GM18519 (cell line): ENCODE measurements at regions not wholly inside any gene's neighbourhood (a gene's known extent, or its start where the extent isn't known, plus 50 kb on each side); places are given as distances from the start of the nearest gene placed in this dataset.
"Not testable (repeated sequence)": the region's sequence is repeated elsewhere in the genome, so short reads cannot be mapped to it uniquely, and the experiment has no call there.

Experiments
- ATAC-seq: cut with Tn5 transposase; IDR thresholded peaks from one replicate; pipeline ENCODE4 v1.9.1; 2021; ENCODE audit warnings: mild to moderate bottlenecking, moderate library complexity; ENCODE audit not compliant: unreplicated experiment, low FRiP score

DNA sequence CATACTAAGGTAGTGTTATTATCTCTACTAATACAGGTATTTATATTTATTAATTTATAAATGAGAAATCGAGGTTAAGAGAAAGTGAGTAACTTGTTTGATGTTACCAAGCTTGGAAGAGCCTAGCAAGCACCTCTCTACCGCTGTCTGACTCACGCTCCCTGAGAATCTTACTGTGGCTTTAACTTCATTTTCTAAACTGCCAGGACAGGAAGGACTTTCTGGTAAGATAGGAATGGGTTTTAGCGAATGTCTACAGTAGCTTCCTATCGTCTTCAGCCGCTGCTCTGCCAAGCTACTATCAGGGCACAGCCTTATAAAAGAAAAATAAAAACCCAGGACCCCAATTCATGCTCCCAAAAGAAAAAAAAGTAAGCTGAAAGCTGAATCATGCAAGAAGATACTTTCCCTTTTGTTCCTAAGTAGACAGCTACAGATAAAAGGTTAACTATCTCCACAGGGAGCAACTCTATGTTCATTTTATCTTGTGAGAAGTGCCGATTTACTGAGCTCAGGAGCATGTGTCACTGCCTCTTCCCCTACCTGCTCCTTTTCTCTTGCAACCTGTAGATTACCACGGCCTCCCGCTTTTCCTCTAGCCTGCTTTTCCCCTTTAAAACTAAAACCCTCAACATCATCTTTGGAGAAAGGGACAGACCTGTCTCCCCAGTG, 60.2 kb downstream of the THNSL1 start:
- no peak for ATAC-seq

DNA sequence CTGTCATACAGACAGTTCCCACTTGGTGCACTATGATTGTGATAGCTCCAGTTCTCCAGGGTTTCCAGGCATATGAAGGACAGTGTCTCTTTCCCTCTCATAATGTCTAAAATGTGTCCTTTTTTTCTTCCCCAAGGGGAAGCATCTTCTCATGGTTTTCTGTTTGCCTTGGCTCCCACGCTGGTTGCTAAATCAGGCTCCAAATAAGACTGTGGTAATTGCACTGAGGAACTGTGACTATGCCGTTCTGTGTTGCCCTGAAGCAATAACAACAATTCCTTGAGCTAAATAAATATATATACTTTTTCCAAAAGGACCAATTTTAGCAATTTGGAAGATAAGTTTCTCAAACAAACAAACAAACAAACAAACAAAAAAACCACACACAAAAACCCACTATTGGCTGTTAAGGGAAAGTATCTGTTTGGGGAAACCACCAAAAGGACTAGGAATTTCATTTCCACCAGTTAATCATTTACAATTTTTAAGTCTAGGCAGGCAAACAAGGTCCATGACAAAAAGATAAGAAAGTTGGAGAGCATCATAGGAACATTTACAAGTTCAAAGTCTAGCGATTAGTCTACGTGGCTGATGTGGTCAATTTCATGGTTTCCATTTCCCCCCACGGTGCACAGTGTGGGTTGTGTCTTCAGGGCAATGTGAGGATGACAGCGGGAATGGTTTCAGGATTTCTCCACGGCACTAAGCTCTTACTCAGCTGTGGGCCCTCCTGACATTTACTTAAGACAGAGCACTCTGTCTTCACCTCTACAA, 62.4 kb downstream of the THNSL1 start:
- ATAC-seq, result no peak

DNA sequence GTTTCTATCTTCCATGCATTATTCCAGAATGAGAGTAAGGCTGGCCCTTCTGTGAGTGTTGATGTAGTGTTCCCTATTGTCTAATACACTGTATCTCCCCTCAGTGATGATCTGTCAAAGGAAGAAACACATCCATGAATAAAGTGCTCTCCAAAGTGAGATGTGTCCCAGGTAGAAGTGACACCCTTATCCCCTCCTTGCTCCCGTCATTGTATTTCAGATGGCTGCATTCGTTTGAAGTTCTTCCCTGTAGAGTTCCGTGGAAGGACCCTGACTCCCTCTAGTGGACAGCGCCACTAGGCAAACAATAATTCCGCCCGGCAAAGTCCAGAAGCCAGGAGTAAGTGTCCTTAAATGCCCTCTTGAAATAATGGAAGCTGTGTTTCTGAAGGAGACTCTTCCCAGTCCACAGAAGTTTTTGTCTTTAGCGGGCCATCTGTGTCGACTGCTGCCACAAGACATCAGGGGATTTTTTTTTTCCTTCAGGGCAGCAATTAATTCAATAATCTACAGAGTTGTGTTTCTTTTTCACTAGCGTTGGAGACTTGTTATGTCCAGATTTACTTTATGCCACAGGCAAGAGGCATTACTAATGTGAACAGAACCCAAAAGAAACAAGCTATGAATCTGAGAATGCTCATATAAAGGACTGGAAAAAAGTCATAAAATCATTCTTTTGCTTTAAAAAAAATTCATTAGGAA, 64.6 kb downstream of the THNSL1 start:
- peak; percentile 63 for ATAC-seq

DNA sequence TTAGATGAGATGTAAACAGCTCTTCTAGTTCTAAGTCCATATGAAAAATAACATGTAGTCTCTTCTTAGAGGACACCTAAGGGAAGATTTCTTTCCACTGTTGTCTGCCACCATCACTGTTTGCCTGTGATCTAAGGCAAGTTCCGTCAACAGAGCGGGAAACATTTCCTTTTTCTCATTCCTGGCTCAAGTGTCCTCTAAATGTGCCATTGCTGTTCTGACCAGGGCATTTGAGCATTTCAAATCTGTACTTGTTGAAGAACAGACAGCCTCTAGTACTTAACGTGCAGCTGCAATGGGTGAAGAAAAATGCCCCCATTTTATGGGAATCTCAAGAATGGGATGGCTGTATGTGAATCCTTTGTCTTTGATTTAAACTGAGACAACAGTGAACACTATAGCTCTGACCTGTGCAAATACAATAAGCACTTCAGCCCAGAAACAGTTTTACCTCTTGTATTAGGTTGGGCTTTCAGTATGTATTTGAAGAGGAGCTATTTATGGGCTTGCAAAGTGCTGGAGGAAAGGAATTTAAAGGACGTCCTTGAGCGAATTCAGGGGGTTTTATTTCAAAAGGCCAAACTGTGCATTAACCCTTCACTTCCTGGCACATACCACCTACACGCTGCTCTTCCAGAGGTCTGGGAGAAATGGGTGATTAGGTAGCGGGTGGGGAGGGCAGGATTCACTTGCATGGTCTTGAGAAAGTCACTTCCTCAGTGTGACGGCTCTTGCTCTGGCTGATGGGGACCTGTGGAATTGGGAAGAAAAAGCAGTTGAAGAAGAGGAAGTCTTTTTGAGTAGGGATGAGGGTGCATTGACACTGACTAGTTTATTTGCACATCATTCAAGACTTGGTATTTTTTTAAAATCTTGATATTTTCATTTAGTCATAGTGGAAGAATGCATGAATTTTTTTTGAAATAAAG, 66.1 kb downstream of the THNSL1 start:
- no peak for ATAC-seq

DNA sequence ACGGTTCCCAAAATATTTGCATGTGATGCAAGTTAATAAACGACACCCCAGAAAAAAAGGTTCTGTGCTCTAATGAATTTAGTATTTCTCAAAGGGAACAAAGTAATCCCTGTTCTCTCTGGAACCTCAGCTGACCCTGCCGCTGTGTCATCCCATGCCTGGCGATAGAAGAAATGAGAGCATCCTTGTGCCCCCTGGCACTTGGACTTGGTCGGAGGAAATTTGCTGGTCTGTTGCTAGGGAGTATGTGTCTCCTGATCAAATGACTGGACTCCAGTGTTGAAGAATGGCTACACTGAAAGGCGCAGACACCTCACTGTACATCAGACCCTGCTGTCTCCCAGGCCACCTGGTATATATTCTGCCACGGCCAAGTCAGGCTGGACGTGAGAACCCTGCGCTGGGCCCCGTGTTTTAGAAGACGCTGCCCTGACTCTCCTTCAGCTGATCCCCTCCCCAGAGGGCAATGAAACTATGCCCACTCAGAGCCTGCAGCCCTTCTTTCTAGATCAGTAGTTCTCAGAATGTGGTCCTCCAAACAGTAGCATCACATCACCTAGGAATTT, 67.2 kb downstream of the THNSL1 start:
- no peak for ATAC-seq

DNA sequence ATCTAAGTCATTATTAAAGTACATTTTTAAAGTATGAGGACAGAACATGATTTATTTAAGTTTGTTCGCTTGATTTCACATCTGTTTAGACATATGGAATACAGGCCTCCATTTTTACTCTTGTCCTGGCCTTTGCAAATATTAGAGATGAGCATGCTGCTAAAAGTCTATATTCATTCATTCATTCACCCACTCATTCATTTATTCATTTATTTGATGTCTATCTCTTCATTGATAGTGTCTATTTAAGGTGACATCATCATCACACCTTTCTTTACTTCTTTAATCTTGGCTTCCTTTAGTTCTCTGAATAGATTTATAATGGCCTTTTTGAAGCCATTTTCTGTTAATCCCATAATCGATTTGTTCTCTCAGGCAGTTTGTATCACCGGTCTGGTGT, 68.0 kb downstream of the THNSL1 start:
- ATAC-seq, result no peak

DNA sequence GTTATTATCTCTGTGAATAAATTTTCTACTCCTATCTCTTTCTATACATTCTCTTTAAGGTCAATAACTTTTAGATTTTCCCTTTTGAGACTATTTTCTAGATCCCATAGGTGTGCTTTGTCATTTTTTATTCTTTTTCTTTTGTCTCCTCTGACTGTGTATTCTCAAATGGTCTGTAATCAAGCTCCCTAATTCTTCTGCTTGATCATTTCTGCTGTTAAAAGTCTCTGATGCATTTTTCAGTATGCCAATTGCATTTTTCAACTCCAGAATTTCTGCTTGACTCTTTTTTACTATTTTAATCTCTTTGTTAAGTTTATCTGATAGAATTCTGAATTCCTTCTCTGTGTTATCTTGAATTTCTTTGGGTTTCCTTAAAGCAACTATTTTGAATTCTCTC, 78.2 kb downstream of the THNSL1 start:
- no peak for ATAC-seq

DNA sequence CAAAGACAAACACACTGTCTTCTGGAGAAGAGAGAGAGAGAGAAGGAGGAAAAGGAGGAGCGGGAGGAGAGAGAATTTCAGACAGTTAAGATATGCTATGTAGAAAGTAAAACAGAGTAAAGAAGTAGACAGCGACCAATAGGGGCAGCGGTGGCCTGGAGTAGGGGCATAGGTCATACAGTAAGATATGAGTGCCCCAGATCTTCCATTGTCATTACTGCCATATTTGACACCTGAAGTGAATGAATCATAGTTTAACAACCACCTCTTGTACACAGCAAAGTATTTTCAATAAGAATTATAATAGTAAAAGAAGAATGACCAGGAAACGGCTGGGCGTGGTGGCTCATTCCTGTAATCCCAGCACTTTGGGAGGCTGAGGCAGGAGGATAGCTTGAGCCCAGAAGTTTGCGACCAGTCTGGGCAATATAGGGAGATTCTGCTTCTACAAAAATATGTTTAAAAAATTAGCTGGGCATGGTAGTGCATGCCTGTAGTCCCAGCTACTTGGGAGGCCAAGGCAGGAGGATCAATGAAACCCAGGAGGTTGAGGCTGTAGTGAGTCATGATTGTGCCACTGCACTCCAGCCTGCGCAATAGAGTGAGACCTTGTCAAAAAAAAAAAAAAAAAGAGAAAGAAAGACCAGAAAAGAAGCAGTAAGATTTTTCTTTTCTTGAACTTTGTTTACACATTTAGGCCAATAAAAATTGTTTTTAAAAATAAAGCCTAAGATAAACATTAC, 77.0 kb upstream of the GPR158 start:
- ATAC-seq, result no peak

DNA sequence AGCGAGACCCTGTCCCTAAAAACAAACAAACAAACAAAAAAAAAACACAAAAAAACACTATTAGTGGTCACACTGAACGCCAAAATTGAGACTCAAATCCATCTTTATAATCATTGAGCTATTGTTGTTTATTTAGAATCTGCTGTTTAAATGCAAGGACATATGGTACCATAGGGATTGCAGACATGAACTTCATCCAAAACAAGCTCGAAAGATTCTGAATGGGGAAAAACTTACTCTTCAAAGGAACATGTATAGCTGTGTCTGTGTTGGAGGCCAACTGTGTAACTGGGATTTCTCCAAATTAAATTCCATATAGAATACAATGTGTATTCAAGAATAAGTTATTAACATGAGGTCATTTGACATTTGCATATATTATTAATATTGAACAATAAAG, 74.7 kb upstream of the GPR158 start:
- ATAC-seq, result no peak

DNA sequence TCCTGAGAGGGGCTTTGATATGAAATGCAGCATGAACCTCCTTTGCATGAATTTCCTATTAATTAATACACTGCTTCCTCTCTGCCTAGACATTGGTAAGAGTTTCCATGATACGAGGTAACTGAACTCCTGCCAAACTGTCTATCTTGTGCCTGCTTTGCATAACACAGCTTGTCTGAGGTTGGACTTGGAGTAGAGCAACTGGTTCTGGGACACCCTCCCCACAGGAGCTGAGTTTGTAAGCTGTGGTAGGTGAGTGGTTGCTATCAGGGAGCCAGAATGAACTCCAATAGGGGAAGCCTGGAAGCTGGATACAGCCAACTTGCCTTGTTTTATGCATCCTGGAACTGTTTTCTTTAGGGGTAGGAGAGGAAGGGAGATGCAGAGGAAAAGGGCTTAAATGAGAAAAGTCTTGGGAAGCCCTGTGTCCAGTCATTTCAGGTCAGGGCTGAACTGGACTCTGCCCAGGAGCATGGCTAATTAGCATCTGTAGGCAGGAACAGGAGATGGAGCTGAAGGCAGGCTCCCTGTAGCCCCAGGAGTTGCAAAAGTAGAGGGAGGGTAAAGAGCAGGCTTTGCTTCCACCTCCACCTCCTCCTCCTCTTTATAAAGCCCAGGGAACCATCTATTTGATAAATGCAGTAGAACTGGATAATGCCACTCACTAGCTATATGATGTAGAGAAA, 73.2 kb upstream of the GPR158 start:
- ATAC-seq, result no peak

DNA sequence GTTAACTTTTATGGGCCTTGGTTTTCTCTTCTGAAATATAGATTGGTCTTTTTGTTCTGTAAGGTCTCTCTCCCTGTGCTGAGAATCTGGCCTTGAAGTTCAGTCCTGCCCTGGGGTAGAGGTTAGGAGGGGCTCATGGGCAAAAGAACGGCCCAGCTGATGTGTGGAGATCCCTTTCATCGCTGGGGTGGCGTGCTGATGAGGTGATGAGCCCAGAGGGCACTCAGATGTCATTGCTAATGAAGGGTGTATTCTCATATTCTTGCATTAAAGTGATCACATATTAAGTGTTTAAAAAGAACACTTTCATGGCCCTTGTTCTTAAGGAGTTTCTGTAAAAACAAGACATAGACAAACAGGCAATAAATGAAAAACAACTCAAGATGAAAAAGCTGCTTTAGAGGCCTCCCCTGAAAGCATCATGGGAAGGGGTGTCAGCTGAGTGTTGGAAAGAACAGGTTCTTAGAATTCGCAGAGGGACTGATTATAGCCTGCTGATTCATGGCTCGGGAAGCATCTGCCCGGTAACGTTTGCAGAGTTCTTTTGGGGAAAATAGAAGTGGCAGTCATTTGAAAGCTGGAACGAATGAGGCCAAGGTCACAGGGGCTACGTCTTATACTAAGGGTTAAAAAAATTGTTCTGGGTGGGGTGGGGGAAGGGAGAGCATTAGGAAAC, 72.5 kb upstream of the GPR158 start:
- no peak for ATAC-seq

DNA sequence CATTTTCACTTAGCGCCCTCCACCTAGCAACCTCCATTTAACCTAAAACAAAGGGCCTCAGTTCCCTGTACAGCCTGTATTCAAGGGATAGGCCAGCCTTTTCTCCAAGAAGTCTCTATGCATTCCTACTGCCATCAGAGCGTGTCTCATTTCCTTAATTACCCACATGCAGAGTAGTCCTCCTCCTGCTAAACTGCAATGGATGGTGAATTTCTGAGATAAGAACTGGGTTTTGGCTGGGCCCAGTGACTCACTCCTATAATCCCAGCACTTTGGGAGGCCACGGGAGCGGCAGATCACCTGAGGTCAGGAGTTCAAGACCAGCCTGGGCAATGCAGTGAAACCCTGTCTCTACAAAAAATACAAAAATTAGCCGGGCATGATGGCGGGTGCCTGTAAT, 71.1 kb upstream of the GPR158 start:
- ATAC-seq, result no peak

DNA sequence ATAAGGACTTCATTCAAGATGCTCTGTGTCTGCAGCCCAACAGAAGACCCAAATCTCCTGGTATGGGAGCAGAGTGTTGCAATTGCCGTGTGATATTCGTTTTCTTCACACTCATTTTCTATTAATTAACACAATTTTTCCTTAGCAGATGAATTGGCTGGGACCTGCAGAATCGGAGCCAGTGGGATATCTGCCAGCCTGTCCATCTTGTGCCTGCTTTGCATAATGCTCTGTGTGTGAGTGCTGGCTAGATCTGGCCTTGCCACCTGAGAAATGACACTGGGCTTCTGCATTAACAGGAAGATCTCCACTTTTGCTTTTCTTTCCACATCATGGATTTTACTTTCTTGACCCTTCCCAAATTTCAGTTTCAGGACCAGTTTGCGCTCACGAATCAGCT, 70.4 kb upstream of the GPR158 start:
- ATAC-seq, result no peak

DNA sequence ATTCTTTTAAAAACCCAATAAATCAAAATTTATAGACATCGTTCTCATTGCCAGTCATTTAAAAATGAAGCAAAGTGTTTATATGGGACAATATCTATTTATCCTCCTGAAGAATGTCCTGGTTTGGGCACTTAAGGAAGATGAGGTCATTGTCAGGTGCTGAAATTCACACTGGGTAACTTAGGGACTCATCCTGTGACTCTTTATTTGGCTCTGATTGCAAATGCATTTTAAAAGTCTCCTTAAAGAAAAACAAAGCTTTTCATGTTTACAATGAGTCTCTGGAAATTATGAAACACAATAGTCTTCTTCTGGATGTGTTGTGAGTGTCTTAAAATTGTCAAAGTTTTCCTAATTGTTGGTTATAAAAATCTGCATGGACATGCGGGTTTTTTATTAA, 69.5 kb upstream of the GPR158 start:
- no peak for ATAC-seq

DNA sequence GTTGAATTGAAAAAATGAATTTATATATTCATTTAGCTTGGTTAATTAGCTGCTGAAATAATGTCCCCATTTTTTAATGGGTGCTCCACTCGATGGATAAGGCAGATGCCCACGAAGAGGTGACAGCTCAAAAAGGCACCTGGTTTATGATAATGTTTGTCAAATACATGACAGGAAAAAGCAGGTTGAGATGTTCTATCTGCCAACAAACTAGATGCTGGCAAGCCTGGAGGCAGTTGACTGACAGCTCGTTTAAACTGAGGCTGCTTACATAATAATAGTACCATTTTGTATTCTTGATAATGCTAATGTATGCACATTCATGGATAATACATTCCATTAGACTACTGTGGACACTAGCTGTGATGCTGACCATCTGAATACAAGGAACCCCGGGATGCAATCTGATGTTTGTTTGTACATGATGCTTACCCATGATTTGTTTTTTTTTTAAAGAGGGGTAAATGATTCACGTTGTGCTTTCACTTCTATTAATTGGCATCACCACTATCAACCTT, 69.0 kb upstream of the GPR158 start:
- ATAC-seq, result no peak

DNA sequence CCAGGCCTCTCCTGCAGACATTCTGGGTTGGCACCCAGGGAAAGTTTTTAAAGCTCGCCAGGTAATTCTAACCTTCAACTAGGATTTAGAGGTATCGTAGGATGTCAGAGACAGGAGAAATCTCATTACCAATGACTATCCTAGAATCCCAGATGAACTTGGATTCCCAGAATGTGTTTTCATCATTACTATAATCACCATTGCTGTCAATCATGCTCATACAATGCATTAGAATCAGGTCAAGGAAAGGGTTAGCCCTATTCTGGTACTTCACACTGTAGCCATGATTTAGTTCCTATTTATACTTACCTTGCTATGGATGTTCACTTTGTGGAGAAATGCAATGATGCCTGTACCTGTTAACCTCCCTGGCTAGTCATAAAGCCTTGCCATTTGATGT, 67.0 kb upstream of the GPR158 start:
- ATAC-seq, result no peak

DNA sequence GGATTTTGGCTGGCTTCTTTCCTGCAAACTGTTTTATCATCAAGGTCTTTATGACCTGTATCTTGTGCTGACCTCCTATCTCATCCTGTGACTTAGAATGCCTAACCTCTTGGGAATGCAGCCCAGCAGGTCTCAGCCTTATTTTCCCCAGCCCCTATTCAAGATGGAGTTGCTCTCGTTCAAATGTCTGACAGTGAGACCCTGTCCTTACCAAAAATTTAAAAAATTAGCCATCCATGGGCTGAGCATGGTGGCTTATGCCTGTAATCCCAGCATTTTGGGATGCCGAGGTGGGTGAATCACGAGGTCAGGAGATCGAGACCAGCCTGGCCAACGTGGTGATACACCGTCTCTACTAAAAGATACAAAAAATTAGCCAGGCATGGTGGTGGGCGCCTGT, 64.9 kb upstream of the GPR158 start:
- ATAC-seq, result not testable (repeated sequence)

DNA sequence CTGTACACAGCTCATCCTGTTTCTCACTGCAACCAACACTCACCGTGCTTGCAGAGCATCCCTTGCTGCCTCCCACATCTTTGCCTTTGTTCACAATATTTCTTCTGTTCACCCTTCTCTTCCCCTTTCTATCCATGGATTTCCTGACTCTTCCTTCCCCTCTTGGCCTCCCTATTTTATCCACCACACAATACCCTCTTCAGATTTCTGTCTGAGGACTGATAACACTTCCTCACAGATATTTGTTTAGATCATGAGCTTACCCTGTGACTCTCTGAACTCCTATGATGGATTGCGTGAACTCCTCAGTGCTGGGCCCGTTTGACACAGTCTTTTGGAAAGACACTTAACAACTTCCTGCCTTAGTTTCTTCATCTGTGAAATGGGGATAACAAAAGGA, 62.8 kb upstream of the GPR158 start:
- no peak for ATAC-seq
